H9 (cell line): ENCODE measurements at regions not wholly inside any gene's neighbourhood (a gene's known extent, or its start where the extent isn't known, plus 50 kb on each side); places are given as distances from the start of the nearest gene placed in this dataset.

ENCODE experiments used
- DNase-seq: peaks from one replicate; pipeline ENCODE4 v3.0.0-alpha.2; 2017
- H2AFZ ChIP-seq: one replicate; pipeline ENCODE4 v1.6.1; 2013; ENCODE audit warnings: mild to moderate bottlenecking, low read length, control low read depth, moderate library complexity
- H2AK5ac ChIP-seq: 2 replicates; pipeline ENCODE4 v1.6.1; 2013; ENCODE audit warnings: low read length, control low read depth, mixed read lengths; ENCODE audit not compliant: insufficient read length
- H2BK120ac ChIP-seq: one replicate; pipeline ENCODE4 v1.6.1; 2013; ENCODE audit warnings: low read depth, mild to moderate bottlenecking, low read length, control low read depth, inconsistent platforms; ENCODE audit not compliant: poor library complexity, severe bottlenecking
- H2BK12ac ChIP-seq: 2 replicates; pipeline ENCODE4 v1.6.1; 2013; ENCODE audit warnings: low read length, control low read depth, mixed read lengths, low read depth; ENCODE audit not compliant: insufficient read length
- H2BK15ac ChIP-seq: 2 replicates; pipeline ENCODE4 v1.6.1; 2013; ENCODE audit warnings: low read depth, low read length, control low read depth
- H2BK20ac ChIP-seq: one replicate; pipeline ENCODE4 v1.6.1; 2013; ENCODE audit warnings: low read depth, mild to moderate bottlenecking, low read length, control low read depth, inconsistent platforms; ENCODE audit not compliant: poor library complexity, severe bottlenecking
- H2BK5ac ChIP-seq: 2 replicates; pipeline ENCODE4 v1.6.1; 2013; ENCODE audit warnings: low read length, control low read depth, mixed read lengths; ENCODE audit not compliant: insufficient read length
- H3K14ac ChIP-seq: 2 replicates; pipeline ENCODE4 v1.6.1; 2013; ENCODE audit warnings: low read length, control low read depth; ENCODE audit not compliant: insufficient read depth
- H3K18ac ChIP-seq: 2 replicates; pipeline ENCODE4 v1.6.1; 2013; ENCODE audit warnings: low read depth, mild to moderate bottlenecking, mixed read lengths, low read length, control low read depth; ENCODE audit not compliant: insufficient read length
- H3K23ac ChIP-seq: 2 replicates; pipeline ENCODE4 v1.6.1; 2013; ENCODE audit warnings: low read length, control low read depth, mixed read lengths, low read depth; ENCODE audit not compliant: insufficient read length
- H3K23me2 ChIP-seq: 2 replicates; pipeline ENCODE4 v1.6.1; 2013; ENCODE audit warnings: low read depth, mild to moderate bottlenecking, mixed read lengths, low read length, control low read depth; ENCODE audit not compliant: insufficient read length, poor library complexity, severe bottlenecking
- H3K27ac ChIP-seq: 2 replicates; pipeline ENCODE4 v1.5.1; 2013; ENCODE audit warnings: low read length, control low read depth, mixed read lengths, low read depth; ENCODE audit not compliant: insufficient read length
- H3K27me3 ChIP-seq: 2 replicates; pipeline ENCODE4 v1.6.1; 2013; ENCODE audit warnings: low read length, control low read depth, inconsistent platforms; ENCODE audit not compliant: insufficient read depth
- H3K4ac ChIP-seq: 2 replicates; pipeline ENCODE4 v1.6.1; 2013; ENCODE audit warnings: low read depth, mild to moderate bottlenecking, control low read depth, inconsistent platforms, low read length, moderate library complexity
- H3K4me1 ChIP-seq: 2 replicates; pipeline ENCODE4 v1.6.1; 2013; ENCODE audit warnings: low read length, control low read depth, inconsistent platforms; ENCODE audit not compliant: insufficient read depth
- H3K4me2 ChIP-seq: 2 replicates; pipeline ENCODE4 v1.6.1; 2013; ENCODE audit warnings: low read length, control low read depth, mixed read lengths; ENCODE audit not compliant: insufficient read length, insufficient read depth
- H3K56ac ChIP-seq: 2 replicates; pipeline ENCODE4 v1.6.1; 2013; ENCODE audit warnings: low read depth, mild to moderate bottlenecking, mixed read lengths, low read length, control low read depth; ENCODE audit not compliant: insufficient read length
- H3K79me1 ChIP-seq: 2 replicates; pipeline ENCODE4 v1.6.1; 2013; ENCODE audit warnings: low read depth, mild to moderate bottlenecking, moderate library complexity, low read length, control low read depth, inconsistent platforms; ENCODE audit not compliant: insufficient read depth, poor library complexity, severe bottlenecking
- H3K79me2 ChIP-seq: 2 replicates; pipeline ENCODE4 v1.6.1; 2013; ENCODE audit warnings: low read length, control low read depth, inconsistent platforms; ENCODE audit not compliant: insufficient read depth
- H3K9ac ChIP-seq: 2 replicates; pipeline ENCODE4 v1.6.1; 2013; ENCODE audit warnings: low read length, control low read depth, mixed read lengths; ENCODE audit not compliant: insufficient read length; ENCODE audit errors: extremely low read depth
- H3K9me3 ChIP-seq: one replicate; pipeline ENCODE4 v1.6.1; 2013; ENCODE audit warnings: low read depth, low read length, inconsistent platforms; ENCODE audit not compliant: control insufficient read depth
- H3T11ph ChIP-seq: one replicate; pipeline ENCODE4 v1.6.1; 2013; ENCODE audit warnings: mild to moderate bottlenecking, low read length, control low read depth, inconsistent platforms
- H4K20me1 ChIP-seq: one replicate; pipeline ENCODE4 v1.6.1; 2013; ENCODE audit not compliant: control insufficient read depth, insufficient read length, insufficient read depth
- H4K5ac ChIP-seq: 2 replicates; pipeline ENCODE4 v1.6.1; 2013; ENCODE audit warnings: low read depth, mild to moderate bottlenecking, mixed read lengths, low read length, control low read depth; ENCODE audit not compliant: insufficient read length
- H4K8ac ChIP-seq: replicated peaks from 2 replicates; pipeline ENCODE4 v1.6.1; 2013; ENCODE audit warnings: low read length, control low read depth, mixed read lengths, low read depth; ENCODE audit not compliant: insufficient read length
- H4K91ac ChIP-seq: 2 replicates; pipeline ENCODE4 v1.6.1; 2013; ENCODE audit warnings: low read depth, mild to moderate bottlenecking, moderate library complexity, mixed read lengths, low read length, control low read depth; ENCODE audit not compliant: insufficient read length
- H3K27ac Mint-ChIP-seq, 3 experiments: 2 replicates in 2 of 3; 3 replicates in 1 of 3; pipeline ENCODE4 v1.8.0; 2020 to 2021; ENCODE audit warnings: mixed read lengths in 3 of 3, mild to moderate bottlenecking in 1 of 3, moderate library complexity in 1 of 3
- H3K27me3 Mint-ChIP-seq: 2 replicates; pipeline ENCODE4 v1.8.0; 2021; ENCODE audit warnings: low read depth, mild to moderate bottlenecking, moderate library complexity, mixed read lengths
- H3K36me3 Mint-ChIP-seq, 3 experiments: 2 replicates in 2 of 3; 3 replicates in 1 of 3; pipeline ENCODE4 v1.8.0; 2020 to 2021; ENCODE audit warnings: low read depth in 3 of 3, mixed read lengths in 3 of 3; ENCODE audit not compliant: insufficient read depth in 1 of 3
- H3K4me1 Mint-ChIP-seq, 2 experiments: 2 replicates each; pipeline ENCODE4 v1.8.0; 2020; ENCODE audit warnings: mixed read lengths in 2 of 2
- H3K4me3 Mint-ChIP-seq, 2 experiments: 2 replicates in 1 of 2; 3 replicates in 1 of 2; pipeline ENCODE4 v1.8.0; 2020 to 2021; ENCODE audit warnings: mild to moderate bottlenecking in 2 of 2, mixed read lengths in 2 of 2, moderate library complexity in 1 of 2
- H3K9me3 Mint-ChIP-seq, 2 experiments: 2 replicates in 1 of 2; 3 replicates in 1 of 2; pipeline ENCODE4 v1.8.0; 2020; ENCODE audit warnings: mild to moderate bottlenecking in 2 of 2, mixed read lengths in 2 of 2, moderate library complexity in 1 of 2
- CTCF ChIP-seq: fragments of 200-600 bp; sonication (generic); conservative IDR thresholded peaks from 3 replicates; pipeline ENCODE4 v1.8.0; 2021; ENCODE audit warnings: antibody characterized with exemption, mild to moderate bottlenecking
- WGBS: extraction: QIAGEN DNeasy Blood & Tissue Kit; methylation state at CpG from one replicate; pipeline ENCODE4 v1.1.7; 2013; ENCODE audit warnings: missing lambda C conversion rate, low lambda C conversion rate, mixed read lengths; ENCODE audit not compliant: insufficient read length; ENCODE audit errors: extremely low coverage; 5-methylcytosine and 5-hydroxymethylcytosine counted together

- no peak overlapping the region for H2BK120ac ChIP-seq
- H3K4ac ChIP-seq = no peak overlapping the region
- H3K4me1 Mint-ChIP-seq = peaks cover 4 to 6% of the 10 kb centered on the region in 2 experiments; a peak in 3 of 4 replicates
- no peak overlapping the region for H4K5ac ChIP-seq
- H3K27me3 ChIP-seq = no peaks in the 10 kb centered on the region
- peaks cover 41 to 53% (median 44%) of the 10 kb centered on the region in 3 experiments for H3K36me3 Mint-ChIP-seq
- H2AFZ ChIP-seq = no peak overlapping the region
- H2BK20ac ChIP-seq = no peak overlapping the region
- no peaks in the 10 kb centered on the region; the same call in 1 of the 2 replicates for H3K4me1 ChIP-seq
- no peak overlapping the region for H3K4me3 Mint-ChIP-seq
- H3K27ac Mint-ChIP-seq = no peak overlapping the region
- no peak overlapping the region for H4K91ac ChIP-seq
- H3K18ac ChIP-seq = no peak overlapping the region
- no peak overlapping the region for H2BK15ac ChIP-seq
- no peak overlapping the region for H3K9ac ChIP-seq
- no peak for DNase-seq
- no peak overlapping the region for H3K14ac ChIP-seq
- TF ChIP-seq CTCF = no peak
- H3K9me3 Mint-ChIP-seq = peaks cover 42 to 49% of the 10 kb centered on the region in 2 experiments
- WGBS = no CpG with 5 or more reads among the region's 1 CpG
- H3K79me2 ChIP-seq = no peaks in the 10 kb centered on the region
- no peak overlapping the region for H2AK5ac ChIP-seq
- H3K23me2 ChIP-seq = no peaks in the 10 kb centered on the region
- no peak overlapping the region for H2BK12ac ChIP-seq
- H3K9me3 ChIP-seq = peaks cover 11% of the 10 kb centered on the region
- H3K23ac ChIP-seq = no peak overlapping the region
- no peak overlapping the region for H3T11ph ChIP-seq
- no peak overlapping the region for H2BK5ac ChIP-seq
- H4K20me1 ChIP-seq = no peaks in the 10 kb centered on the region
- H4K8ac ChIP-seq = no peak overlapping the region
- no peak overlapping the region for H3K56ac ChIP-seq
- no peaks in the 10 kb centered on the region for H3K79me1 ChIP-seq
- H3K27ac ChIP-seq = no peak overlapping the region
- no peaks in the 10 kb centered on the region; the same call in 1 of the 2 replicates for H3K27me3 Mint-ChIP-seq
- no peak overlapping the region for H3K4me2 ChIP-seq
These were observed 1271.1 kb upstream of the PRR20A start for GRCh38 chr13:55869648-55870047.
